HG03196 (cell line): ENCODE measurements at regions not wholly inside any gene's neighbourhood (a gene's known extent, or its start where the extent isn't known, plus 50 kb on each side); places are given as distances from the start of the nearest gene placed in this dataset.
"Not testable (repeated sequence)": the region's sequence is repeated elsewhere in the genome, so short reads cannot be mapped to it uniquely, and the experiment has no call there.

Experiments
- ATAC-seq: cut with Tn5 transposase; IDR thresholded peaks from one replicate; pipeline ENCODE4 v1.9.1; 2021; ENCODE audit not compliant: unreplicated experiment

DNA sequence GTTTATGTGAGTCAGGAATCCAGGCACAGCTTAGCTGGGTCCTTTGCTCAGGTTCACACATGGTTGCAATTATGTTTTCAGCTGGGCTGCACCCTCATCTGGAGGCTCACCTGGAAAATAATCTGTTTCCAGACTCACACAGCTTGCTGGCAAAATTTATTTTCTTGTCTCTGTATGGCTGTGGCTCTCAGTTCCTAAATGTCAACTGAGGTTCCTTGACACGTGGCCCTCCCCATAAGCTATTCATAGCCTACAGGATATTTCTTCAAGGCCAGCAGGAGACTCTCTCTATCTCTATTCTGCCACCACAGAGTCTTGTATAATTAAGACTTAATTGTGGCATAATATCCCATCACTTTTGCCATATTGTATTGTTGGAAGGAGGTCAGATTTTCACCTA is 732.0 kb downstream of the CDH18 start:
- ATAC-seq: no peak

DNA sequence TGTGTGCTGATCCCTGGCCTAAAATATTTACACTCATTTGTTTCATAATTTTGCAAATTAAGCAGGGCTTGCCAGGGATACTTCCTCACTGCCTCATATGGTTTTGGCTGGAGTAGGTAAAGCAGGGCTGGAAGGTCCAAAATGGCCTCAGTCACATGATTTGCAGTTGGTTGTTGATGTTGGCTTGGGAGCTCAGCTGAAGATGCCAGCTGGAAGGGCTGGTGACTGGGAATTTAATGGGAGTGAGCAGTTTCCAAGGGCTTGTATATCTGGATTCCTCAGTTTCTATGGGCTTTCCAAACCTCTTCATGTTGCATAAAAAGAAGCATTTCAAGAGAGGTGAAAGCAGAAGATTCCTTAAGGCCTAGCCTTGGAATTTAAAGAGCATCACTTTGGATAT is 729.3 kb downstream of the CDH18 start:
- no peak for ATAC-seq

DNA sequence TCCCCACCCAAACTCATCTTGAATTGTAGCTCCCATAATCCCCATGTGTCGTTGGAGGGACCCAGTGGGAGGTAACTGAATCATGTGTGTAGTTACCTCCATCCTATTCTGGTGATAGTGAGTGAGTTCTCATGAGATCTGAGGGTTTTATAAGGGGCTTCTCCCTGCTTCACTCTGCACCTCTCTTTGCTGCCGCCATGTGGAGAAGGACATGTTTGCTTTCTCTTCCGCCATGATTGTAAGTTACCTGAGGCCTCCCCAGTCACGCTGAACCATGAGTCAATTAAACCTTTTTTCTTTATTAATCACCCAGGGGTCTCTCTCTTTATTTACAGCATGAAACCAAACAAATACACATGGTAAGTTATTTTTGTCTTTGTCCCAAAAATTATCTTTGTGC is 726.1 kb downstream of the CDH18 start:
- ATAC-seq: no peak

DNA sequence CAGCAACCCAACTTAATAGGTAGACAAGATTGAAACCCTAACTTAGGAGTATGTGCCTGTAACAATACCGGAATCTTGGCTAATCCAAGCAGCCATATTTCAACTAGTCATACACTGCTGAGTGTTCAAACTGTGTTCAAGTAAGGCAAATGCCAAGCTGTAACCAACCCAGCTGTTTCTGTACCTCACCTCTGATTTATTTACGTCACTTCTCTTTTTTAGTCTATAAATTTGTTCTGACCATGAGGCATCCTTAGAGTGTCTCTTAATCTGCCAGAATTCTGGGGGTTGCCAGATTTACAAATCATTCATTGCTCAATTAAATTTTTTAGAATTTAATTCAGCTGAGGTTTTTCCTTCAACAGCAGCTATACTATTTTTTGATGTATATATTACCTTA is 723.2 kb downstream of the CDH18 start:
- ATAC-seq: no peak

DNA sequence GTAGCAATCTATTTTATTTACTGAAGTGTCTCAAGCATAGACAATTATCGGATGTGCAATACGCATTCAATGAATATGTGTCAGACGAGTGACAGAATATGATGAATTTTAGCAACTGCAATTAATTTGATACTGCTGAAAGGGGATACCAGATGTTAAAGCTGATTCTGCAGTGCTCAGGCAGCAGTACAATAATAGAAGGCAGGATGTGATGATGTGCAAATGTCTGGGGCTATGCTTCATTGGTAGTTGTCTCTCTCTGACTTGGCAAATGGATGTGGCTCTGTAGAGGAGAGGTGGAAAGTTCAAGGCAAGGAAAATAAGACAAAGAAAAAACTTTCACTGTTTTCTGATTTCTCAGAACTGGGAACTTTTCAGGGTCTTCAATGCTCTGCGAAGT is 721.2 kb downstream of the CDH18 start:
- ATAC-seq: no peak

DNA sequence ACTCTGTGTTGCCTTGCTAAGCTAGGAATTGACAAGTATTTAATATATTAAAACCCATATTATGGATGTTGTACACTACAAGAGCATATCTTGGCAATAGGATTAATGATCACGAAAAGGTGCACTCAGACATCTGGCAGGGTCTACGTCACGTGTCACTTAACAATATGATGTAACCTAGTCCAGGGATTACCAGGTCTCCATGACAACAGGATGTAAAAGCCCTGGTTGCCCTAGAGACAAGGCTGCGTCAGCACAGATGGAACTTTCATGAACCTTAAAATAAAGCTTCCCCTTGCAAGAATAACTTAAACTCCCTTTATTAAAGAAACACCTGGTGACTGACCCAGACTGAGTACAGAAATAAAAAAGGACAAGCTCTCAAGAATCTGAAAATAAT is 717.8 kb downstream of the CDH18 start:
- no peak for ATAC-seq

DNA sequence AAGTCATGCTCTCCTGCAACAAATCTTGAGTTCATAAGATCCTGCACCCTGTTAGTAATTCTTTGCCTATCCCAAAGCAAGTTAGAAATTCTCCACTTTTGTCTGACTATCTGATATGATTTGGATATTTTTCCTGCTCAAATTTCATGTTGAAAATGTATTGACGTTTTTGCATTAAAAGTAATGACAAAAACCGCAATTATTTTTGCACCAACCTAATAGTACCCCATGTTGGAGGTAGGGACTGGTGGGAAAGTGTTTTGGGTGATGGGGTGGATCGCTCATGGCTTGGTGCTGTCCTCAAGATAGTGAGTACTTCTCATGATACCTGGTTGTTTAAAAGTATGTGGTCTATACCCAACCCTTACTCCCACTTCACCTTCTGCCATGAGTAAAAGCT is 713.4 kb downstream of the CDH18 start:
- ATAC-seq: no peak

DNA sequence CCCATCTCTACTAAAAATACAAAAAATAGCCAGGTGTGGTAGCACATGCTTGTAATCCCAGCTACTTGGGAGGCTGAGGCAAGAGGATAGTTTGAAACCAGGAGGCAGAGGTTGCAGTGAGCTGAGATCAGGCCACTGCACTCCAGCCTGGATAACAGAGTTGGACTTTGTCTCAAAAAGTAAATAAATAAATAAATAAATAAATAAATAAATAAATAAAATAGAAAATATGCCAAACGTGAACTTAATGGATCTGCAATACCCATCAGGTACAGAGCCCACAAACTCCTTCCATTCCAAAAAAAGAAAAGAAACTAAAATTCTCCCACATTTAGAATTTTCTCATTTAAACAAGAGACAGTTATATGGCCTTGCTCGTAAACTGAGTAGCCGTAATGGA is 702.7 kb downstream of the CDH18 start:
- ATAC-seq: no peak

DNA sequence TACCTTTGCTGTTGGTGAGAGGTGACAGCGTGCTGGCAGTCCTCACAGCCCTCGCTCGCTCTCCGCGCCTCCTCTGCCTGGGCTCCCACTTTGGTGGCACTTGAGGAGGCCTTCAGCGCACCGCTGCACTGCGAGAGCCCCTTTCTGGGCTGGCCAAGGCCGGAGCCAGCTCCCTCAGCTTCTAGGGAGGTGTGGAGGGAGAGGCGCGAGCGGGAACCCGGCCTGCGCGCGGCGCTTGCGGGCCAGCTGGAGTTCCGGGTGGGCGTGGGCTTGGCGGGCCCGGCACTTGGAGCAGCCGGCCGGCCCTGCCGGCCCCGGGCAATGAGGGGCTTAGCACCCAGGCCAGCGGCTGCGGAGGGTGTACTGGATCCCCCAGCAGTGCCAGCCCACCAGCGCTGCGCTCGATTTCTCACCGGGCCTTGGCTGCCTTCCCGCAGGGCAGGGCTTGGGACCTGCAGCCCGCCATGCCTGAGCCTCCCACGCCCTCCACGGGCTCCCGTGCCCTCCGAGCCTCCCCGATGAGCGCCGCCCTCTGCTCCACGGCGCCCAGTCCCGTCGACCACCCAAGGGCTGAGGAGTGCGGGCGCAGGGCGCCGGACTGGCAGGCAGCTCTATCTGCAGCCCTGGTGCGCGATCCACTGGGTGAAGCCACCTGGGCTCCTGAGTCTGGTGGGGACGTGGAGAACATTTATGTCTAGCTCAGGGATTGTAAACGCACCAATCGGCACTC is 700.3 kb downstream of the CDH18 start:
- not testable (repeated sequence) for ATAC-seq

DNA sequence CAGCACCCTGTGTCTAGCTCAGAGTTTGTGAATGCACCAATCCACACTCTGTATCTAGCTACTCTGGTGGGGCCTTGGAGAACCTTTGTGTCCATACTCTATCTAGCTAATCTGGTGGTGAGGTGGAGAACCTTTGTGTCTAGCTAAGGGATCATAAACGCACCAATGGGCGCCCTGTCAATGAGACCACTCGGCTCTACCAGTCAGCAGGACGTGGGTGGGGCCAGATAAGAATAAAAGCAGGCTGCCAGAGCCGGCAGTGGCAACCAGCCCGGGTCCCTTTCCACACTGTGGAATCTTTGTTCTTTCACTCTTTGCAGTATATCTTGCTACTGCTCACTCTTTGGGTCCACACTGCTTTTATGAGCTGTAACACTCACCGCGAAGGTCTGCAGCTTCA is 699.7 kb downstream of the CDH18 start:
- ATAC-seq: not testable (repeated sequence)

DNA sequence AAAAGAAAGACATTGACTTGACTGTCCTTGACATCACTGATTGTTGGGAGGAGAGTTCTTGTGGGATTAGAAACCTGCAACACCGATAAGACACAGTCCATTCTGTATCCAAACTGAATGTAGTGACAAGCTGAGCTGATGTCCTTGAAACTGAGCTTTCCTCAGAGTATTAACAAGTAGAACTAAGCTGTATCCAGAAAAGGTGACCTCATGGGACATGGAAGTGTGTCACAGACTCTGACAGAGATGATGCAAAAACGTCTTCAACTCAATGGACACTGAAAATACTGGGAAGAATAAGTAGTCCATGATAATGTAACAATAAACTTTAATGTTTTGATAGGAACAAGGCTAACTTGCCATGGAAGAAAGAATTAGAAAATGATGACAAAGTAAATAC is 690.1 kb downstream of the CDH18 start:
- ATAC-seq: no peak

DNA sequence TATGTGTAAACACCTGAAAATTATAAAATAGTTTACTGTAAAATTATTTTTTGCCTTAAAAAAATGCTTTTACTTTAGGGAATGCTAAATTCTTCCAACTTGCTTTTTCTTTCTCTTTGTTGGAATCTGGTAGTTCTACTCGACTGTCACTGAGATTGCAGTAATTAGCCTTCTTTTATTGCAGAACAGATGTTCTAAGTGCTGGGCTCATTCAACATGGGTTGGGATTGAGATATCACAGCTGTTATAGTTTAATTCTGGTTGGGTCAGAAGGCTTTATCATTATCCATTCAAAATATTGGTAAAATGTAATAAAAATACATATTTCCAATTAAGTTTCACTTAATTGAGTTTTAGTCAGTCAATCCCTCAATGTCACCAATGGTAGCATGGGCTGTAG is 686.7 kb downstream of the CDH18 start:
- ATAC-seq: no peak

DNA sequence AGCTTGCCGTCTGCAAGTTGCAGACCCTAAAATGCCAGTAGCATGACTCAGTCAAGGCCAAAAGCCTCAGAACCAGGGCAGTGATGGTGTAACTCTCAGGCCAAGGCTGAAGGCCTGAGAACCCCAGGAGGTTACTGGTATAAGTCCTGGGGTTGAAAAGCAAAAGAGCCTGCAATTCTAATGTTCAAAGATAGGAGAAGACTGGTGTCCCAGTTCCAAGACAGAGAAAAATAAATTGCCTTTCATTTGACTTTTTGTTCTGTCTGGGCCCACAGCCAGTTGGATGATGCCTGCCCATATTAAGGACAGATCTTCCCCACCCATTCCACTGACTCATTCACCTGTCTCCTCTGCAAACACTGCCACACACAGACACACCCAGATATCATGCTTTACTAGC is 673.2 kb downstream of the CDH18 start:
- ATAC-seq: no peak

DNA sequence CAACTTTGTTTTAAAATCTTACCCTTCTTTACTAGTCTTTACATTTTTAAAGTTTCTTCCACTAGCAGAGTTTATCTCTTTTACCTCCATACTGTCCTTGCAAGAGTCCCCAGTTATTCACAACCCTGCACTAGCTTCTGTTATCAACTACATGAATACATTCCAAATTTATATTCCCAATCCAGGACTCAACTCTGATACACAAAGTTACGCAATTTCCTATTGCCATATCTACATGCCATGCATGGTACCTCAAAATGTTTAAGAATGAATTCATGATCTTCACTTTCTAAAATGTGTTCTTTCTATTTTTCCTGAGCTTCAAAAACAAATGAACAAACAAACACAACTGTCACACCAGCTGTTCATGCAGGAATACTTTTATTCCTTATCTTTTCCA is 668.7 kb downstream of the CDH18 start:
- ATAC-seq: no peak

DNA sequence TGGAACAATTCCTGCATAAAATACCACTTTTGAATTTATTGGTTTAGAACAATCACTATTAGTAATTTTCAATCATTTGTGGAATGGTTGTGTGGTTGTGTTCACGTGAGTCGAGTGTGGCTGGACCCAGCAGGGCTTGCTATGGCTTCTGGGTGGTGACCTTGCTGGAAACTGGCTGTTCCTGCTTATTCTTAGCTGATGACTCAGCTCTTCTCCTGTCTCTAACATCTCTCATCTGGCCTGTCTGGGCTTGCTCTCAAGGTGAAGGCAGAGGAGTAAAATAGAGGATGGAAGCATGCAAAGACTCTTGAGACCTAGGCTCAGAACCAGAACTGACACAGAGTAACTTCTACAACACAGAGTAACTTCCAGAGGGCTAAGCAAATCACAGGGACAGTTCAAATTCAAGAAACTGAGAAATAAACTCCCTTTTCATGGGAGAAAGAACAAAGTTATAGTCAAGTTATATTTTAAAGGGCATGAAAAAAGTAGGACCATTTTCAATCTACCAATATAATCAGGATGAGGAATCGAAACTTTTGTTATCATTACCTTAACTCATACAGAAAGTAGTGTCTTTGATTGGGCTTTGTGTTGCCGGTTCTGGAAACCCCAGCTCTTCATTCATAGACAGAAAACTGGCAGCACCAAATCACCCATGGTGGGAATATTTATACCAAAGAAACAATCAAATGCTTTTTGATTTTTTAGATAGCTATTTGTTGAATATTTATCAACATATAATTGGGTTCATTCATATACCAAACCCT is 665.1 kb downstream of the CDH18 start:
- ATAC-seq: no peak

DNA sequence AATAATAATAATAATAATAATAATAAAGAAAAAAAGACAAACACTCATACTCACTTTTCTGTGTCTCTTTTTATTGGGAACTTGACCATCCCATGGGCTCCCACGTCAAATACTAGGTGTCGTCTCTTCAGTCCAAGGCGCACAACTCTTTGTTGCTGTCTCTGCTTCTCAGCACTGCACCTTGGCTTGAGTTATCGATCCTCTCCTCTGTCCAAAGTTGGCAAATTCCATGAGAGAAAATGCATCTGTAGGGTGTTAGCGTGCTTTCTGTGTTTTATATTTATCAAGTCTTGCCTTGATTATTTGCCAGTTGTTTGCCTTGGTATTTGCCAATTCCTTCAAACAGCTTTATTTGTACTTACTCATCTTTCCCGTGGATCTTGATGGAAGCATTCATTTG is 653.7 kb downstream of the CDH18 start:
- no peak for ATAC-seq

DNA sequence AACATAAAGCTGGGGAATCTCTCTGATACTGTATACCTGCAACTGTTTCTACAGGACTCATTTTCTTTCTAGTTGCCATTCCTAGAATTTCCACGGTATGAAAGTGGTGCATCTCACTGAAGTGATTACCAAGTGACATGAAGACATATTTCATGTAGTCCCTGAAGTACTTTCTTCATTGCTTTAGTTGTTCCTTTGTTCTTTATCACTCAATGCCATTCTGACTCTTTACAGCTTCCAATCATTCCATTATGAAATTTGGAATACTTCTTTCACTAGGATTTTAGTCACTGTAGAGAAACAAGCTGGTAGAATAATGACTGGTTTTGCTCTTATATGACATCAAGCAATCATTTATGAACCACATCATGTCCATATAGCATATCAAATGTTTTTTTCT is 645.1 kb downstream of the CDH18 start:
- ATAC-seq: no peak

DNA sequence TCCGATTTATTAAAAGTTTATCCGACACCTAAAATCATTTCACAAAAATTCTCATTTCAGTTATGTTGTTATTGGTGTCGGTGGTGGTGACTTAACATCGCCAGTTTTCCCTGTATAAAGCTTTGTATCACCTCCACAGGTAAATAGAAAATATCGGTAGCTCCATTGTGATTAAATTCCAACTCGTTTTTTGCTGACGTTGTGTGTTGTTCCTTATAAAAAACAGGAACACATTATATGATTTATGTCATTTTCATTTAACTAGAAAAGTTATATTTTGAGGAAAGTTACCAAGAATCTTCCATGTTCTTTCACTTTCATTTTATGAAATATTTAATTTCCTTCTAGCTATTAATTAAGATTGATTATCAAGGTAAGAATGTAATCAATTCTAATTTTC is 635.9 kb downstream of the CDH18 start:
- no peak for ATAC-seq

DNA sequence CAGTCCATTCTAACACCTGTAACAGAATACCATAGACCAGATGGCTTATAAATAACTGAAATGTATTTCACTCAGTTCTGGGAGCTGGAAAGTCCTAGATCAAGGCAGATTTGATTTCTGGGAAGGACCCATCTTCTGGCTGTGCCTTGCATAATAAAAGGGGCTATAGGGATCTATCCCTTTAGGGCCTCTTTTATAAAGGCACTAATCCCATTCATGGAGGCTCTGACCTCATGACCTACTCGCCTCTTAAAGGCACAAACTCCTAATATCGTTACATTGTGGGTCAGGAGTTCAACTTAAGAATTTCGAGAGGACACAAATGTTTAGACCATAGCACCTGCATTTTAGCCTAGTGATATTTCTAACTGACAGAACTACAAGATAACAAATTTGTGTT is 619.0 kb downstream of the CDH18 start:
- ATAC-seq: no peak

DNA sequence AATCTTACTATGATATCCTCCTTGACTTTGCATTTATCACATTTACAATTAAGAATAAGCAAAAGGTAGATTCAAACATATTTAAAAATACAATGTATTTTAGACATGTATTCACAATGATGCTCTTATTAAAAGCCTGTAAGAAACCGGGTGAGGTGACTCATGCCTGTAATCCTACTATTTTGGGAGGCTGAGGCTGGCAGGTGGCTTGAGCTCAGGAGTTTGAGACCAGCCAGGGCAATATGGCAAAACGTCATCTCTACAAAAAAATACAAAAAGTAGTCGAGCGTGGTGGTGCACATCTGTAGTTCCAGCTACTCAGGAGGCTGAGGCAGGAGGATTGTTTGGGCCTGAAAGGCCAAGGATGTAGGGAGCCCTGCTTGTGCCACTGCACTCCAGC is 618.4 kb downstream of the CDH18 start:
- no peak for ATAC-seq

DNA sequence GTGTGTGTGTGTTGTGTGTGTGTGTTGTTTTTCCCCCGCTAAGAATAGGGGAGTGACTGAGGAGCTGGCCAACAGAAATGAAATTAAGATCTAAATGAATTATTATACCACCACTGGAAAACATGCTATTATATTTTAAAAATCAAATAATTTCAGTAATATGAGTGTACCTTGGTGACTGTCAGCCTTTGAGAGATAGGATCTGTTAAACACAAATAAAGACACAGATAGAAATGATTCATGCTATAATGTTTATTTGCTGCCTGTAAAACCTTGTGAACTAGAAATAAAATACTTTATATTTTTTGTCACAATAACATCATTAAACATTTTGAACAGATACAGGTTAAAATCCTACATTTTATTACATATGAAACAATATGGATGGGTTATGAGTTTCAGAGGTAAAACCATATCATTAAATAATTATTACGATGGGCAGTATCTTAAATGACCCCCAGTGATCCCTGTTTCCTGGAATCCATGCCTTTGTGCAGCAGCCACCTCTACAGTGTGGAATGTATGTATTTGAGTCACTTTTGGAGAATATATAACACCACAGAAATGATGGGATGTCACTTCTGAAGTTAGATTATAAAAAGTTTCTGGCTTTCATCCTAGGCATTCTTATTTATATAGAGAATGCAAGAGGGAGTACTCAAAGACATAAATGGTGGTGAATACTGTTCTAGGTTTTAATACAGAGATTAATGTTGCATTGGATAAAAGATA is 617.2 kb downstream of the CDH18 start:
- no peak for ATAC-seq

DNA sequence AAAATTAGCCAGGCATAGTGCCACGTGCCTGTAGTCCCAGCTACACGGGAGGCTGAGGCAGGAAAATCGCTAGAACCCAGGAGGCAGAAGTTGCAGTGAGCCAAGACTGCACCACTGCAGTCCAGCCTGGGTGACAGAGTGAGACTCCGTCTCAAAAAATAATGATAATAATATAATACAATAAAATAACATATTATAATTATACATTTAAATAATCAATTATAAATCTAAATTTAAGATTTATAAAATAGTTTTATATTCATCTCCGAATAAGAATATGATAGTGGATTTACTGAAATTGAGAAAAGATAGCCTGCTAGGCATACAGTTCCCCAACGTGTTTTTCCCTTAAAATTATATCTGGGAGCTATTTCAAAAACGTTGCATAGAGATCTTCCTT is 599.6 kb downstream of the CDH18 start:
- ATAC-seq: no peak
